HepG2 (cell line): ENCODE measurements at regions not wholly inside any gene's neighbourhood (a gene's known extent, or its start where the extent isn't known, plus 50 kb on each side); places are given as distances from the start of the nearest gene placed in this dataset.

ENCODE experiments used
- ATAC-seq: fragments of 200-7000 bp; cut with Tn5 transposase; 3 replicates; pipeline ENCODE4 v1.9.1; 2020; ENCODE audit warnings: mild to moderate bottlenecking, moderate library complexity
- BruUV-seq: library from RNA; stranded (reverse); fragments of 400-500 nt; replicated peaks from 2 replicates; lab custom pipeline; 2021; lab: Mats Ljungman, UMichigan
- CTCF ChIA-PET: fragments of 300-600 bp; formaldehyde crosslinking; extraction: SDS; loops from one replicate; lab custom pipeline; 2021; ENCODE audit warnings: low total read pairs, inconsistent platforms, low intra/inter-chr PET ratio; lab: Yijun Ruan, JAX
- POLR2A ChIA-PET: fragments of 350-600 bp; sonication (Branson Sonifier 250); formaldehyde crosslinking; loops from one replicate; lab custom pipeline; 2020; ENCODE audit warnings: antibody characterized with exemption, inconsistent platforms; lab: Yijun Ruan, JAX
- DNase-seq: peaks from one replicate; pipeline ENCODE4 v3.0.0-alpha.2; 2015; ENCODE audit warnings: low spot score
- FAIRE-seq: peaks from 3 replicates; lab custom pipeline; 2011; peaks lifted over from hg19 to GRCh38; lab: Jason Lieb, UNC
- H2AFZ ChIP-seq: one replicate; pipeline ENCODE4 v1.6.1; 2011; ENCODE audit warnings: low read length, inconsistent platforms
- H3K27ac ChIP-seq: fragments of 300-600 bp; 3 replicates; pipeline ENCODE4 v1.8.0; 2011; ENCODE audit warnings: mixed run types, mild to moderate bottlenecking, mixed read lengths, low read length, inconsistent platforms; ENCODE audit not compliant: insufficient read depth; ENCODE audit errors: extremely low read length
- H3K27me3 ChIP-seq, 2 experiments: fragments of 200-600 bp in 1 of 2; 2 replicates in 1 of 2; 3 replicates in 1 of 2; pipeline versions ENCODE4 v1.6.0 to v1.8.0; 2011; ENCODE audit warnings: low read length in 2 of 2, mild to moderate bottlenecking in 2 of 2, moderate library complexity in 2 of 2, inconsistent platforms in 1 of 2; ENCODE audit not compliant: insufficient read depth in 2 of 2, control insufficient read depth in 1 of 2
- H3K36me3 ChIP-seq, 2 experiments: fragments of 200-600 bp in 1 of 2; replicated peaks in 1 of 2; 2 replicates in 1 of 2; 3 replicates in 1 of 2; pipeline versions ENCODE4 v1.5.1 to v1.8.0; 2011; ENCODE audit warnings: low read length in 2 of 2, inconsistent platforms in 1 of 2; ENCODE audit not compliant: insufficient read depth in 2 of 2, control insufficient read depth in 1 of 2
- H3K4me1 ChIP-seq: 2 replicates; pipeline ENCODE4 v1.5.1; 2012; ENCODE audit warnings: low read length, inconsistent platforms; ENCODE audit not compliant: insufficient read depth
- H3K4me2 ChIP-seq: 2 replicates; pipeline ENCODE4 v1.6.0; 2011; ENCODE audit warnings: low read depth, low read length, inconsistent platforms
- H3K4me3 ChIP-seq, 3 experiments: fragments of 200-600 bp in 1 of 3; sonication (generic), shearing (Covaris generic) in 1 of 3; replicated peaks in 1 of 3; 2 replicates each; pipeline ENCODE4 v1.5.1; 2011 to 2016; ENCODE audit warnings: low read length in 3 of 3, inconsistent platforms in 2 of 3, low read depth in 2 of 3, mild to moderate bottlenecking in 2 of 3, control low read depth in 1 of 3, mixed read lengths in 1 of 3; ENCODE audit not compliant: insufficient read depth in 1 of 3
- H3K79me2 ChIP-seq: one replicate; pipeline ENCODE4 v1.6.1; 2011; ENCODE audit warnings: low read length, inconsistent platforms; ENCODE audit not compliant: insufficient read depth
- H3K9ac ChIP-seq: 2 replicates; pipeline ENCODE4 v1.6.0; 2011; ENCODE audit warnings: mild to moderate bottlenecking, low read depth, low read length, inconsistent platforms; ENCODE audit not compliant: insufficient read depth
- H3K9me3 ChIP-seq: 2 replicates; pipeline ENCODE4 v1.5.1; 2012; ENCODE audit warnings: mild to moderate bottlenecking, low read length
- H4K20me1 ChIP-seq: 2 replicates; pipeline ENCODE4 v1.6.0; 2011; ENCODE audit warnings: inconsistent platforms, mild to moderate bottlenecking, low read length, moderate library complexity; ENCODE audit not compliant: insufficient read depth
- AKNA ChIP-seq: sonication (generic); formaldehyde crosslinking; IDR thresholded peaks from 2 replicates; pipeline ENCODE4 v1.4.0; 2020; ENCODE audit warnings: missing genetic modification reagents, borderline replicate concordance
- BCL3 ChIP-seq: sonication (generic); formaldehyde crosslinking; IDR thresholded peaks from 2 replicates; pipeline ENCODE4 v1.5.1; 2020; ENCODE audit warnings: mild to moderate bottlenecking, missing genetic modification reagents, moderate library complexity
- MXD4 ChIP-seq: IDR thresholded peaks from 2 replicates; pipeline ENCODE4 v1.6.1; 2016; ENCODE audit warnings: mild to moderate bottlenecking, missing biosample characterization, missing genetic modification reagents
- MYNN ChIP-seq: sonication (generic); formaldehyde crosslinking; IDR thresholded peaks from 2 replicates; pipeline ENCODE4 v1.4.0; 2020; ENCODE audit warnings: mild to moderate bottlenecking, low read depth, missing genetic modification reagents
- NFIC ChIP-seq: IDR thresholded peaks from 2 replicates; pipeline ENCODE4 v1.6.1; 2012; ENCODE audit warnings: mild to moderate bottlenecking, low read length, inconsistent platforms
- NFYC ChIP-seq: IDR thresholded peaks from 2 replicates; pipeline ENCODE4 v1.6.1; 2016; ENCODE audit warnings: missing genetic modification reagents, missing compliant biosample characterization
- PAX8 ChIP-seq: sonication (generic); formaldehyde crosslinking; IDR thresholded peaks from 2 replicates; pipeline ENCODE4 v1.8.0; 2022; ENCODE audit warnings: mild to moderate bottlenecking, missing genetic modification reagents, borderline replicate concordance
- STAT6 ChIP-seq: sonication (generic); formaldehyde crosslinking; IDR thresholded peaks from 2 replicates; pipeline ENCODE4 v1.4.0; 2020; ENCODE audit warnings: missing genetic modification reagents, mild to moderate bottlenecking, borderline replicate concordance
- U2AF1 ChIP-seq: fragments of 200-400 bp; formaldehyde crosslinking; optimal IDR thresholded peaks from 2 replicates; pipeline ENCODE3; 2017; ENCODE audit warnings: mild to moderate bottlenecking, low read depth, low read length
- ZNF281 ChIP-seq: sonication (generic); formaldehyde crosslinking; IDR thresholded peaks from 2 replicates; pipeline ENCODE4 v1.4.0; 2020; ENCODE audit warnings: missing genetic modification reagents, borderline replicate concordance
- ZNF501 ChIP-seq: sonication (generic); formaldehyde crosslinking; IDR thresholded peaks from 2 replicates; pipeline ENCODE4 v1.5.1; 2020; ENCODE audit warnings: mild to moderate bottlenecking, moderate library complexity, missing genetic modification reagents
- ZSCAN20 ChIP-seq: sonication (generic); formaldehyde crosslinking; IDR thresholded peaks from 2 replicates; pipeline ENCODE4 v1.4.0; 2020; ENCODE audit warnings: missing genetic modification reagents, mild to moderate bottlenecking, borderline replicate concordance
- WGBS: methylation state at CpG from one replicate; pipeline ENCODE4 v1.1.6; 2017; ENCODE audit warnings: low lambda C conversion rate; 5-methylcytosine and 5-hydroxymethylcytosine counted together
- in situ Hi-C: cut with HindIII; loops from 2 replicates; pipeline ENCODE4 v1.10.0; 2017; ENCODE audit warnings: low pct_unique_long_range_greater_than_20kb; ENCODE audit not compliant: extremely low pct_ligation_motif_present
- intact Hi-C: fragments of 100-400 bp; cut with micrococcal nuclease; formaldehyde crosslinking; loops from one replicate; pipeline ENCODE4 v1.10.0; 2022; ENCODE audit not compliant: unreplicated experiment

GRCh38 chr11:122276221-122276620, 160.2 kb upstream of the BLID start:
- Histone ChIP-seq H2AFZ (no peak overlapping the region), H3K9ac (no peak overlapping the region), H3K36me3 (no peaks in the 10 kb centered on the region), H3K4me3 (no peak overlapping the region), H3K79me2 (no peaks in the 10 kb centered on the region), H3K4me1 (no peaks in the 10 kb centered on the region), H3K9me3 (no peaks in the 10 kb centered on the region), H3K4me2 (no peak overlapping the region), H3K27me3 (no peaks in the 10 kb centered on the region), H3K27ac (no peak overlapping the region), H4K20me1 (no peaks in the 10 kb centered on the region)
- DNase-seq: no peak
- intact Hi-C loops (no loop called here), in situ Hi-C loops (no loop called here)
- POLR2A ChIA-PET: no interaction called here
- CTCF ChIA-PET: no interaction called here
- no peak for FAIRE-seq
- 45% methylated on average over 1 of the region's 1 CpG for WGBS
- BruUV-seq: no TSS peak
- no peak for ATAC-seq
- TF ChIP-seq BCL3 (CRISPR knock-in tag) (no peak), NFIC (no peak), MXD4 (CRISPR knock-in tag) (no peak), NFYC (CRISPR knock-in tag) (no peak), MYNN (CRISPR knock-in tag) (no peak), ZNF501 (CRISPR knock-in tag) (no peak), ZNF281 (CRISPR knock-in tag) (no peak), STAT6 (CRISPR knock-in tag) (no peak), U2AF1 (no peak), AKNA (no peak), PAX8 (CRISPR knock-in tag) (no peak), ZSCAN20 (no peak)
